Activated CD8-positive, alpha-beta T cell treated with anti-CD3 and anti-CD28 coated beads for 36 hours (primary cell): ENCODE measurements at regions not wholly inside any gene's neighbourhood (a gene's known extent, or its start where the extent isn't known, plus 50 kb on each side); places are given as distances from the start of the nearest gene placed in this dataset.

Source experiments
- ATAC-seq: fragments of 200-7000 bp; cut with Tn5 transposase; one replicate; pipeline ENCODE4 v1.10.0; 2021; ENCODE audit warnings: mild to moderate bottlenecking, moderate library complexity
- CTCF ChIA-PET: fragments of 350-600 bp; sonication (Branson Sonifier 250); formaldehyde crosslinking; loops from one replicate; lab custom pipeline; 2021; ENCODE audit warnings: antibody characterized with exemption; lab: Charles Lee
- POLR2A ChIA-PET: fragments of 350-600 bp; sonication (Branson Sonifier 250); formaldehyde crosslinking; loops from one replicate; lab custom pipeline; 2021; ENCODE audit warnings: antibody characterized with exemption; lab: Charles Lee
- DNase-seq: peaks from one replicate; pipeline ENCODE4 v3.0.0-alpha.2; 2020
- H3K27ac Mint-ChIP-seq: one replicate; pipeline ENCODE4 v1.8.0; 2021; ENCODE audit warnings: mild to moderate bottlenecking, mixed read lengths
- H3K27me3 Mint-ChIP-seq: one replicate; pipeline ENCODE4 v1.8.0; 2021; ENCODE audit warnings: mixed read lengths
- H3K36me3 Mint-ChIP-seq: one replicate; pipeline ENCODE4 v1.8.0; 2021; ENCODE audit warnings: low read depth, mixed read lengths
- H3K4me1 Mint-ChIP-seq: one replicate; pipeline ENCODE4 v1.8.0; 2021; ENCODE audit warnings: low read depth, mixed read lengths
- H3K4me3 Mint-ChIP-seq: one replicate; pipeline ENCODE4 v1.8.0; 2021; ENCODE audit warnings: mild to moderate bottlenecking, moderate library complexity, mixed read lengths
- H3K9me3 Mint-ChIP-seq: one replicate; pipeline ENCODE4 v1.8.0; 2021; ENCODE audit warnings: mixed read lengths
- CTCF ChIP-seq: fragments of 200-600 bp; IDR thresholded peaks from one replicate; pipeline ENCODE4 v1.8.0; 2022; ENCODE audit warnings: antibody characterized with exemption, mild to moderate bottlenecking
- intact Hi-C: fragments of 100-400 bp; cut with micrococcal nuclease; formaldehyde crosslinking; loops from one replicate; pipeline ENCODE4 v1.10.0; 2022

GRCh38 chr3:23086331-23086730 lies 116.8 kb upstream of the UBE2E2 start:
- no peak for TF ChIP-seq CTCF
- CTCF ChIA-PET, result no interaction called here
- no peak for ATAC-seq

GRCh38 chr3:23086831-23087230 lies 116.3 kb upstream of the UBE2E2 start:
- ATAC-seq, result no peak
- Mint-ChIP-seq H3K27ac (no peak overlapping the region), H3K4me1 (no peaks in the 10 kb centered on the region), H3K9me3 (no peaks in the 10 kb centered on the region), H3K36me3 (no peaks in the 10 kb centered on the region), H3K4me3 (no peak overlapping the region), H3K27me3 (no peaks in the 10 kb centered on the region)
- DNase-seq, result no peak
- TF ChIP-seq CTCF, result no peak
- ChIA-PET POLR2A (no interaction called here), CTCF (no interaction called here)
- intact Hi-C loops, result no loop called here

More at GRCh38 chr3:23086331-23086730, 116.8 kb upstream of the UBE2E2 start:
- POLR2A ChIA-PET, result no interaction called here
- no peaks in the 10 kb centered on the region for H3K9me3 Mint-ChIP-seq
- no peaks in the 10 kb centered on the region for H3K4me1 Mint-ChIP-seq
- H3K27me3 Mint-ChIP-seq, result no peaks in the 10 kb centered on the region
- DNase-seq, result no peak
- intact Hi-C loops, result no loop called here
- no peak overlapping the region for H3K27ac Mint-ChIP-seq
- H3K4me3 Mint-ChIP-seq, result no peak overlapping the region
- H3K36me3 Mint-ChIP-seq, result no peaks in the 10 kb centered on the region

GRCh38 chr3:23094412-23094811 lies 108.7 kb upstream of the UBE2E2 start:
- Mint-ChIP-seq H3K27ac (no peak overlapping the region), H3K27me3 (no peaks in the 10 kb centered on the region), H3K9me3 (peaks cover 3% of the 10 kb centered on the region), H3K36me3 (no peaks in the 10 kb centered on the region), H3K4me1 (no peaks in the 10 kb centered on the region), H3K4me3 (no peak overlapping the region)
- ChIA-PET CTCF (no interaction called here), POLR2A (no interaction called here)
- DNase-seq, result no peak
- TF ChIP-seq CTCF, result no peak
- intact Hi-C loops, result no loop called here
- ATAC-seq, result no peak

GRCh38 chr3:23094890-23095462 lies 108.2 kb upstream of the UBE2E2 start:
- no peaks in the 10 kb centered on the region for H3K4me1 Mint-ChIP-seq
- H3K9me3 Mint-ChIP-seq, result peaks cover 3% of the 10 kb centered on the region
- POLR2A ChIA-PET, result no interaction called here
- no peak for ATAC-seq
- CTCF ChIA-PET, result no interaction called here
- no peak overlapping the region for H3K4me3 Mint-ChIP-seq
- intact Hi-C loops, result no loop called here
- H3K27me3 Mint-ChIP-seq, result no peaks in the 10 kb centered on the region
- DNase-seq, result no peak
- H3K36me3 Mint-ChIP-seq, result no peaks in the 10 kb centered on the region
- H3K27ac Mint-ChIP-seq, result no peak overlapping the region
- no peak for TF ChIP-seq CTCF

GRCh38 chr3:23096041-23096440 lies 107.1 kb upstream of the UBE2E2 start:
- CTCF ChIA-PET, result no interaction called here
- no peak for TF ChIP-seq CTCF
- no peaks in the 10 kb centered on the region for H3K4me1 Mint-ChIP-seq
- H3K4me3 Mint-ChIP-seq, result no peak overlapping the region
- POLR2A ChIA-PET, result no interaction called here
- intact Hi-C loops, result no loop called here
- no peak for DNase-seq
- peaks cover 3% of the 10 kb centered on the region for H3K9me3 Mint-ChIP-seq
- no peak overlapping the region for H3K27ac Mint-ChIP-seq
- H3K27me3 Mint-ChIP-seq, result no peaks in the 10 kb centered on the region
- ATAC-seq, result no peak
- H3K36me3 Mint-ChIP-seq, result no peaks in the 10 kb centered on the region
